ENCODE measurements at regions not wholly inside any gene's neighbourhood (a gene's known extent, or its start where the extent isn't known, plus 50 kb on each side); places are given as distances from the start of the nearest gene placed in this dataset.
A peak's percentile ranks its signal among the peaks of the same experiment; 100 is the strongest.

- peak; percentile 99 for TF ChIP-seq CHD7 (IDR thresholded peaks at IDR 0.05; ENCODE audit: insufficient replicate concordance, low read length)
- TF ChIP-seq ZNF274 (IDR thresholded peaks at IDR 0.05; ENCODE audit: borderline replicate concordance, extremely low read depth, low read length) = no peak
These were observed 1140.2 kb downstream of the NCAM2 start (continued) for GRCh38 chr21:22138297-22139016.

All from H1 (cell line).